Cardiac muscle cell (in vitro differentiated cells and primary cell): ENCODE measurements at regions not wholly inside any gene's neighbourhood (a gene's known extent, or its start where the extent isn't known, plus 50 kb on each side); places are given as distances from the start of the nearest gene placed in this dataset.

ENCODE experiments used
- DNase-seq, 2 donors: peaks; one replicate each; pipeline versions ENCODE4 v3.0.0 to v3.0.0-alpha.2; 2010 to 2017; ENCODE audit warnings: low read depth in 1 of 2, low spot score in 1 of 2
- H3K27ac ChIP-seq: fragments of 200-600 bp; sonication (generic); 2 replicates; pipeline ENCODE4 v1.5.1; 2016
- H3K27me3 ChIP-seq: fragments of 200-600 bp; sonication (generic); 2 replicates; pipeline ENCODE4 v1.6.0; 2016; ENCODE audit warnings: control low read depth
- H3K36me3 ChIP-seq: fragments of 200-600 bp; sonication (generic); 2 replicates; pipeline ENCODE4 v1.5.1; 2016; ENCODE audit warnings: control low read depth
- H3K4me1 ChIP-seq: fragments of 200-600 bp; sonication (generic); 2 replicates; pipeline ENCODE4 v1.8.1; 2017; ENCODE audit warnings: low read depth, mild to moderate bottlenecking, mixed run types
- H3K4me3 ChIP-seq: fragments of 200-600 bp; sonication (generic); 2 replicates; pipeline ENCODE4 v1.5.1; 2016; ENCODE audit warnings: mild to moderate bottlenecking
- H3K9me3 ChIP-seq: fragments of 200-600 bp; sonication (generic); 2 replicates; pipeline ENCODE4 v1.5.1; 2017; ENCODE audit warnings: low read depth, mild to moderate bottlenecking, control low read depth
- CTCF ChIP-seq: IDR thresholded peaks from 2 replicates; pipeline ENCODE4 v1.5.1; 2012; ENCODE audit warnings: low read depth, mild to moderate bottlenecking, low read length

GRCh38 chr1:187956975-187957374, 1128.2 kb downstream of the PLA2G4A start:
- Histone ChIP-seq H3K27ac (no peak overlapping the region), H3K9me3 (peaks cover 4% of the 10 kb centered on the region), H3K27me3 (no peaks in the 10 kb centered on the region), H3K4me3 (no peak overlapping the region), H3K36me3 (no peaks in the 10 kb centered on the region), H3K4me1 (peaks cover 3% of the 10 kb centered on the region)
- no peak for TF ChIP-seq CTCF
- DNase-seq: peak in 1 of 2 donors; percentile 1

DNA sequence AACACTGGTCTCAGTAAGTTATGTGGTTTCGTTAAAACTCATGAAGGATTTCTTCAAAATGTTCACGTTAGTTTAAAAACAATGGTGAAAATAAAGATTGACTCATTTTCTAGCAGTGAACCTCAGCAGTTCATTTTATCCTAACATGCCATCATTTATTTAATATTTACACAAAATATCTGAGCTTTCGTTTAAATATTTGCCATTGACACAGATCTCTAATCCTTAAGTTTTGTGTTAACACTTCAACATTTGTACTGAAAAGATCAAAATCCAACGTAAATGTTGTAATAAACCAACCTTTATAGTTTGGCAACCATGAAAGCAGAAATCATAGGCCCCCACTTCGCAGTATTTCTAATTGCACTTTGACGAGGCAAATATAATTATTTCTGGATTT, 1129.5 kb downstream of the PLA2G4A start:
- H3K27ac ChIP-seq: no peak overlapping the region
- H3K4me1 ChIP-seq: peaks cover 4% of the 10 kb centered on the region
- H3K27me3 ChIP-seq: no peaks in the 10 kb centered on the region
- no peaks in the 10 kb centered on the region for H3K9me3 ChIP-seq
- no peak for TF ChIP-seq CTCF
- no peaks in the 10 kb centered on the region for H3K36me3 ChIP-seq
- no peak for DNase-seq
- no peak overlapping the region for H3K4me3 ChIP-seq

- no peak overlapping the region for H3K4me3 ChIP-seq
- no peak for TF ChIP-seq CTCF
- H3K27me3 ChIP-seq: no peaks in the 10 kb centered on the region
- peaks cover 4% of the 10 kb centered on the region for H3K4me1 ChIP-seq
- DNase-seq: no peak
- no peaks in the 10 kb centered on the region for H3K9me3 ChIP-seq
- no peak overlapping the region for H3K27ac ChIP-seq
- H3K36me3 ChIP-seq: no peaks in the 10 kb centered on the region
Measured at GRCh38 chr1:187959062-187959461, 1130.3 kb downstream of the PLA2G4A start.

GRCh38 chr1:187960125-187960638, 1131.4 kb downstream of the PLA2G4A start:
- H3K4me1 ChIP-seq: peaks cover 4% of the 10 kb centered on the region
- H3K9me3 ChIP-seq: no peaks in the 10 kb centered on the region
- no peak for TF ChIP-seq CTCF
- no peaks in the 10 kb centered on the region for H3K36me3 ChIP-seq
- H3K27me3 ChIP-seq: no peaks in the 10 kb centered on the region
- H3K27ac ChIP-seq: no peak overlapping the region
- H3K4me3 ChIP-seq: no peak overlapping the region
- DNase-seq: no peak

DNA sequence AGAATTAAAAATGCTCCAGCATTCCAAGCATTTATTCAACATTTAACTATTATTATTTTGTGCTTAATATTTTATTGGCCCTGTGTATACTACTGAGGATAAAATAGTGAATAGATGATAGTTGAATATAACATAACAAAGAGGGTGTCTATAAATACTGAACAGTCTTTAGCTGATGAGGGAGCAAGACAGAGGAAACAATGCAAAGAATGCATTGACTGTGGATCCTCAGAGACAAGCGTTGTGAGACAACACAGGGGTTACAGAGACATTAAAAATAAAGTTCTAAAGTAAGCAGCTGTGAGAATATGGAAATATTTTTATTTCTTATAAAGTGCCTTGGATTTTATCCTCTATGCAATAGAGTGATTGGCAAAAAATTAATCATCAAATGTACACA, 1133.1 kb downstream of the PLA2G4A start:
- H3K9me3 ChIP-seq: no peaks in the 10 kb centered on the region
- no peak for TF ChIP-seq CTCF
- H3K27me3 ChIP-seq: no peaks in the 10 kb centered on the region
- H3K36me3 ChIP-seq: no peaks in the 10 kb centered on the region
- H3K4me3 ChIP-seq: no peak overlapping the region
- H3K4me1 ChIP-seq: peaks cover 4% of the 10 kb centered on the region
- H3K27ac ChIP-seq: no peak overlapping the region
- DNase-seq: no peak

DNA sequence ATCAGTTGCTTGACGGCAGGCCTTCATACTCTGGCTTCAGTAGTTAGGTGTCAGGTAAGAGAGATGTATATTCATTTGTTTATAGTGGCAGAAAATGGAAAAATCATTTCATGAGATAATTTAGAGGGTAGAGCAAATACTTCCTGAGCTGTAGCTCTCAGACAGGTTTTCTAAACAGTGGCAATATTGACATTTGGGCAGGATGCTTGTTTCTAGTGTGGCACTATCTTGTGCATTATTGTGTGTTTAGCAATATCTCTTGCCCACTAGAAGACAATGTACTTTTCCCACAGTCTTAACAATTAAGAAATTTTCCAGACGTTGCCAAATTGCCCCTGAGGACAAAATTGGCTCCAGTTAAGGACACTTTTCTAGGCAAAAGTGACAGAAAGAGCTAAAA, 1143.1 kb downstream of the PLA2G4A start:
- no peak for TF ChIP-seq CTCF
- no peaks in the 10 kb centered on the region for H3K36me3 ChIP-seq

More for the DNA sequence above, 1143.1 kb downstream of the PLA2G4A start:
- no peak overlapping the region for H3K27ac ChIP-seq
- no peak for DNase-seq
- H3K27me3 ChIP-seq: no peaks in the 10 kb centered on the region
- no peaks in the 10 kb centered on the region for H3K9me3 ChIP-seq
- H3K4me1 ChIP-seq: no peaks in the 10 kb centered on the region
- H3K4me3 ChIP-seq: no peak overlapping the region
